Neural cell (in vitro differentiated cells): ENCODE measurements at regions not wholly inside any gene's neighbourhood (a gene's known extent, or its start where the extent isn't known, plus 50 kb on each side); places are given as distances from the start of the nearest gene placed in this dataset.

Source experiments
- CTCF ChIP-seq: fragments of 450-650 bp; IDR thresholded peaks from 2 replicates; pipeline ENCODE4 v1.5.1; 2014; ENCODE audit warnings: antibody characterized with exemption, mild to moderate bottlenecking, moderate library complexity; ENCODE audit not compliant: poor library complexity, severe bottlenecking
- EP300 ChIP-seq: fragments of 450-650 bp; conservative IDR thresholded peaks from 2 replicates; pipeline ENCODE4 v1.6.1; 2014; ENCODE audit warnings: antibody characterized with exemption, mild to moderate bottlenecking, moderate library complexity; ENCODE audit not compliant: poor library complexity, severe bottlenecking
- EZH2 ChIP-seq: fragments of 200-600, 300-800 bp; shearing (Covaris generic), sonication (generic); IDR thresholded peaks from 2 replicates; pipeline ENCODE4 v1.6.1; 2014; ENCODE audit warnings: antibody characterized with exemption, low read length, borderline replicate concordance, mild to moderate bottlenecking; ENCODE audit not compliant: insufficient read depth, poor library complexity, severe bottlenecking
- RAD21 ChIP-seq: fragments of 450-650 bp; conservative IDR thresholded peaks from 2 replicates; pipeline ENCODE4 v1.6.1; 2014; ENCODE audit warnings: antibody characterized with exemption, mild to moderate bottlenecking, moderate library complexity

- TF ChIP-seq CTCF: no peak
- TF ChIP-seq EP300: no peak
- no peak for TF ChIP-seq EZH2
- TF ChIP-seq RAD21: no peak
Observed at GRCh38 chrX:46295963-46296362, 249.3 kb downstream of the ZNF674 start.
